ENCODE measurements at regions not wholly inside any gene's neighbourhood (a gene's known extent, or its start where the extent isn't known, plus 50 kb on each side); places are given as distances from the start of the nearest gene placed in this dataset.

- TF ChIP-seq, protein P1, sequence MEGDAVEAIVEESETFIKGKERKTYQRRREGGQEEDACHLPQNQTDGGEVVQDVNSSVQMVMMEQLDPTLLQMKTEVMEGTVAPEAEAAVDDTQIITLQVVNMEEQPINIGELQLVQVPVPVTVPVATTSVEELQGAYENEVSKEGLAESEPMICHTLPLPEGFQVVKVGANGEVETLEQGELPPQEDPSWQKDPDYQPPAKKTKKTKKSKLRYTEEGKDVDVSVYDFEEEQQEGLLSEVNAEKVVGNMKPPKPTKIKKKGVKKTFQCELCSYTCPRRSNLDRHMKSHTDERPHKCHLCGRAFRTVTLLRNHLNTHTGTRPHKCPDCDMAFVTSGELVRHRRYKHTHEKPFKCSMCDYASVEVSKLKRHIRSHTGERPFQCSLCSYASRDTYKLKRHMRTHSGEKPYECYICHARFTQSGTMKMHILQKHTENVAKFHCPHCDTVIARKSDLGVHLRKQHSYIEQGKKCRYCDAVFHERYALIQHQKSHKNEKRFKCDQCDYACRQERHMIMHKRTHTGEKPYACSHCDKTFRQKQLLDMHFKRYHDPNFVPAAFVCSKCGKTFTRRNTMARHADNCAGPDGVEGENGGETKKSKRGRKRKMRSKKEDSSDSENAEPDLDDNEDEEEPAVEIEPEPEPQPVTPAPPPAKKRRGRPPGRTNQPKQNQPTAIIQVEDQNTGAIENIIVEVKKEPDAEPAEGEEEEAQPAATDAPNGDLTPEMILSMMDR (IDR thresholded peaks at IDR 0.05) = no peak
- TF ChIP-seq POLR2A (IDR thresholded peaks at IDR 0.05) (no peak), EP300 (IDR thresholded peaks at IDR 0.05) (no peak), POLR2AphosphoS5 (IDR thresholded peaks at IDR 0.05) (no peak)
Measured at GRCh38 chr5:153006681-153007080, 483.8 kb upstream of the GRIA1 start.

All from sigmoid colon (tissue), 4 donors.